HL-60 (cell line): ENCODE measurements at regions not wholly inside any gene's neighbourhood (a gene's known extent, or its start where the extent isn't known, plus 50 kb on each side); places are given as distances from the start of the nearest gene placed in this dataset.

ENCODE experiments used
- CTCF ChIP-seq: IDR thresholded peaks from one replicate; pipeline ENCODE4 v1.5.1; 2011; ENCODE audit warnings: low read length, control low read depth, inconsistent platforms; ENCODE audit not compliant: insufficient read depth
- GABPA ChIP-seq: IDR thresholded peaks from 2 replicates; pipeline ENCODE4 v1.6.1; 2012; ENCODE audit warnings: low read depth
- POLR2AphosphoS5 ChIP-seq: IDR thresholded peaks from 2 replicates; pipeline ENCODE4 v1.6.1; 2012; ENCODE audit warnings: low read depth
- REST ChIP-seq: IDR thresholded peaks from 2 replicates; pipeline ENCODE4 v1.6.1; 2012; ENCODE audit warnings: low read depth; ENCODE audit not compliant: insufficient replicate concordance
- SPI1 ChIP-seq: IDR thresholded peaks from 2 replicates; pipeline ENCODE4 v1.6.1; 2012; ENCODE audit warnings: low read depth, mild to moderate bottlenecking, borderline replicate concordance

- TF ChIP-seq CTCF = no peak
- TF ChIP-seq REST = no peak
- TF ChIP-seq GABPA = no peak
- TF ChIP-seq POLR2AphosphoS5 = no peak
- TF ChIP-seq SPI1 = no peak
Observed at GRCh38 chr9:17986595-17986994, 407.7 kb downstream of the SH3GL2 start.
